Activated CD4-positive, alpha-beta T cell treated with anti-CD3 and anti-CD28 coated beads for 24 hours (primary cell): ENCODE measurements at regions not wholly inside any gene's neighbourhood (a gene's known extent, or its start where the extent isn't known, plus 50 kb on each side); places are given as distances from the start of the nearest gene placed in this dataset.
"Not testable (repeated sequence)": the region's sequence is repeated elsewhere in the genome, so short reads cannot be mapped to it uniquely, and the experiment has no call there.

ENCODE experiments used
- DNase-seq, 2 donors: peaks; one replicate each; pipeline ENCODE4 v3.0.0-alpha.2; 2020; ENCODE audit warnings: low read depth in 2 of 2

DNA sequence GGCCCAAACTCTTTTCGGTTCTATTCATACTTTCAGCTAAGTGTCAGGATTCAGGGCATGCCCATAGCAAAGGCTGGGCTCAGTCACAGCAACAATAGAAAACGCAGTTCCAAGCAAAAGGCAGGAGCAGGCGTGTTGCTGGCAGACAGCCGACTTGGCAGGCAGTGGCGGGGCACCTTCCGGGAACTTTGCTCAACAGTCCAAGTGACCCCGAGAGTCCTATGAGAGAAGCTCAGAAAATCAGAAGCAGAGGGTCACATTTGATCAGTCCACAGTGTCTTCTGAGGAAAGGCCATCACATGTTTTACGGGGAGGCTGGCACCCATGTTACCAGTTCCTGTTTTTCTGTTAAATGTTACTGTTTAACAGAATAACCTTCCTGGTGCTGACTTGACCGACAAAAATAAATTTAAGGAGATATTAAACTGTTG lies 115.0 kb downstream of the DACT1 start:
- DNase-seq = no peak

DNA sequence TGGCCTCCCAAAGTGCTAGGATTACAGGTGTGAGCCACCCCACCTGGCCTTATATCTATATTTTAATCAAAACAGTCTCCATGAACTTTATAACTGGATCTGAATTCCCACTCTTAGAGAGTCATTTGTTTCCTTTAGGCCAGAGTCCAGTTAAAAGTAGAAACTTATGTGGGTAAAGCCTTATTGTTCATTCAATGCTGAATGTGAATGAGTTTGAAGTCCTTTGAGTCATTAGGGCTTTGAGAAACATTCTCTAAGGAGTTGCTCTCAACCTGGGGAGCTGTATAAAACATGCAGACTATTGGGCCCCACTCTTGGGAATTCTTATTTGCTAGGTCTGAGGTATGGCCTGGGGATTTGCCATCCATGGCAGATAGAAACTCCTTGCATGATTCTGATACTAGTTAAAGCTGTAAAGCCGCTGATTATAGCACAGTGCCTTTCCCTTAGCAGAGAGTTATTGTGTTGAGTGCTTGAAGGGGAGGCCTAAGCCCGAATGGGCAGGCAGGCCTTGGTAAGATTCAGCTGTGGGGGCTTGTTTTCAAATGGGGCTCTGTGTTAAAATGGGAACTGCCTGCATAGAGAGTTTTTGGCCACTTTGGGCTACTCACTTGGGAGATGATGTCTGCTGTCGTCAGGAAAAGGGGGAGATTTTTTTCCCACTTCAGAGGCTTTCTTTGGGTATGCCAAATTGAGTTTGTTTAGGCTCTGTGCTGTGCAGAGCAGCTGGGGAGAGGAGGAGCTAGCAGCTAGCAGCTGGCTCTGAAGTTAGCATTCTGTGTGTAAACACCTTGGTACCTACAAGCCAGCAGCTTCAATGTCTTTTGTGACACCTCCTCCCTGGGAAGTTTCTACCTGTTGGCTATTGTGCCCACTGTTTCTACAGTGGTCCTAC lies 117.5 kb downstream of the DACT1 start:
- DNase-seq = no peak

GRCh38 chr14:58760121-58760520 lies 122.4 kb downstream of the DACT1 start:
- no peak for DNase-seq

DNA sequence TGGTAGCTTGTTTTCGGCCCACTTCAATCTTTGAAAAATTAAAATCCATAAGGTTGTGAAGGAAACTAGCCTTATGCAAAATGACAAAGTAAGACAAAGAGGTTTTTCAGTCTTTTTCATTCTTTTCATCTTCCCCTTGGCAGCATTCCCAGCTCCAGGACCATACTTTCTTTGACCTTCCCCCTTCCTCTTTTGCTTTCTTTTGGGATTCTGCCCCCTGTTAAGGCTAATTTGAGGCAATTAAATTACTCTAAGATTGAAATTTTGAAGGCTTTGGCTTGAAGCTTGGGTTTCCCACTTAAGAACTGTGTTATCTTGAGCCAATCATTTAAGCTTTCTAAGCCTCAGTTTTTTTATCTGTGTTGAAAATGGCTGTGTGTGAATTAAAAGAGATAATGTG lies 124.9 kb downstream of the DACT1 start:
- DNase-seq = no peak

- DNase-seq = no peak
These were observed 125.4 kb downstream of the DACT1 start for GRCh38 chr14:58763210-58763609.

DNA sequence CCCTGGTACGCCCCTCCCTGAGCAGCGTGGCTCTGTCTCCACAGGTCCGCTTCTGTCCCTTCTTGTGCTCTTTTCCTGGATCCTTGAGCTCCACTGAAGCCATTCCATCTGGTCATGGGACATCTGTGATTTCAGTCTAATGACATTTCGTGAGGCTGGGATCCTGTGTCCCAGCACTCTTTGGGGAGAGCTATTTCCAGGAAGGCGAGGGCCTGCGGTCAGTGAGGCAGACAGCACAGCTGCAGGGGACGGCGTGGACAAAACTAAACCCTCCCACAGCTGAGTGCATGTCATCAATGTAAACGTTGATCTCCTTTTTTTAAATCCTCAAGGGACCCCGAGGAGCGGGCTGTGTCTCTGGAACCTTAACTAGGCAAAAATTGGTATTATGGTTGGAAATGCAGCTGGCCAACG lies 127.7 kb downstream of the DACT1 start:
- DNase-seq = no peak

GRCh38 chr14:58765843-58766242 lies 128.1 kb downstream of the DACT1 start:
- DNase-seq = no peak

GRCh38 chr14:58769011-58769643 lies 131.4 kb downstream of the DACT1 start:
- DNase-seq = no peak

GRCh38 chr14:58769771-58770170 lies 132.0 kb downstream of the DACT1 start:
- DNase-seq = no peak

GRCh38 chr14:58770491-58770982 lies 132.8 kb downstream of the DACT1 start:
- no peak for DNase-seq

DNA sequence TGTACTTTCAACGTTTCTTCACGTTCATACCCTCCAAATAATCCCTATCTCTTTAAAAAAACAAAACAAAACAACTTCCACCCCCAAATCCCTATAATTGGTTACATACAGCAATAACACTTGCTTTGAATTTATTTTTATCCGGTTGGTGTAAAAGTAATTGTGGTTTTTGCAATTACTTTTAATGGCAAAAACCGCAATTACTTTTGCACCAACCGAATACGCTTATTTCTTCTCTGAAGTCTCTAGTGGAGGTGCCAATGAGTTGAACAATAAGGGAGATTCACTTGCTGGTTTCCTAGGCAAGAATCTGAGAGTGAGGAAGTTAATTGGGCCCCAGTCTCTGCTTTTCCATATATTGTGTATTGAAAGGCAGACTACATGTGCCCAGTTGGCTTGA lies 133.3 kb downstream of the DACT1 start:
- no peak for DNase-seq

GRCh38 chr14:58772116-58772515 lies 134.4 kb downstream of the DACT1 start:
- no peak for DNase-seq

DNA sequence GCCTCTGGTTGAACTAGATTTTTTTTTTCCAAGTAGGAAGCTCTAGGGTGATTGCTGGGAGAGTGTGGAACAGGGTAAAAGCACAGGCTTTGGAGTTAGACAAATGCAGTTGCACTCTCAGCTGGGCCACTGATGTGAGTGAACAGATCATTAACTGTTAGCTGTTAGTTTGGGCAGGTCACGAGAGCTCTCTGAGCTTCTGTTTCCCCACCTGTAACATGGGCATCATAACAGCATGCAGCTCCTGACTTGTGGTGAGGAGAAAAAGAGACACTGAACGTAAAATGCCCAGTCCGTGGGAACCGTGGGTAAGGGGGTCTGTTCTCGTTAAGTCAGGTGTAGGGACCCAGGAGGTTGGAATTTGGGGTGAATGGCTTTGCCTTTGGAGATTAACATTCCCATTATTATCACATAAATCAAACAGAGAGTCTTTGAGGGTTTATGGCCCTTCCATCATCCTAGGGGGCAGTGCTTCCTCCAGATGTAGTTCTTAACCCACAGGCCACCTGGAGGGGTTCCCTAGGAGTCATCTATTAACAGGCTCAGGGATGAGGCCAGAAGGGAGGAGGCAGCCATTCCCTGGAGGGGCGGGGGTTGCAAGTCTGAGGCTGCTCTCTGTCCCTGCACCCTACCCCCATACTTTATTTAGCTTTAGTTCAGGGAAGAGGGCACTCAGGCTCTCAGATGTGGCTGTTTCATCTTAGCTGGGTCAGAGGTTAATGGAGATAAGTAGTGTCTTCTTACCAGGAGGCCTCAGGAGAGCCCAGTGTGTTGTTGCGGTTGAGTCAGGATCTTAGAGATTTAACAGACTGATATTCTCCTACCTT lies 135.2 kb downstream of the DACT1 start:
- no peak for DNase-seq

DNA sequence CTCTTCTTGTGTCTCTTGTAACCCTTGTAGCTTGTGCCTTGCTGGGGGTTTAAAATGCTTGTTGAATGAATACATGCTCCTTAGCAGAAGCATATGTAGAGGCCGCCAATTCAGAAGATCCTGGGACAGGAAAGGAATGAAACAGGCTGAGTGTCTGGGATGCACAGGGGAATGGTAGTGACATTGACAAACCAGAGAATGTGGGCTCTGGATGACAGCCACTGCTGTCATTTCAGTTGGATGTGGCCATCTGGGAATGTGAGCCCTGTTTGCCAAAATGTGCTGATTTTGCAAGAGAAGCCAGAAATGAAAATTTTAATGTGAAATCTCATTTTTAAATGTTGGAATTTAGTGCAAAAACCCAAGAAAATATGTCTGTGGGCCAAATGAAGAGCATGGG lies 136.8 kb downstream of the DACT1 start:
- no peak for DNase-seq

- DNase-seq = not testable (repeated sequence)
These were observed 137.4 kb downstream of the DACT1 start for GRCh38 chr14:58775130-58775529.

- no peak for DNase-seq
These were observed 138.8 kb downstream of the DACT1 start for GRCh38 chr14:58776516-58776915.

DNA sequence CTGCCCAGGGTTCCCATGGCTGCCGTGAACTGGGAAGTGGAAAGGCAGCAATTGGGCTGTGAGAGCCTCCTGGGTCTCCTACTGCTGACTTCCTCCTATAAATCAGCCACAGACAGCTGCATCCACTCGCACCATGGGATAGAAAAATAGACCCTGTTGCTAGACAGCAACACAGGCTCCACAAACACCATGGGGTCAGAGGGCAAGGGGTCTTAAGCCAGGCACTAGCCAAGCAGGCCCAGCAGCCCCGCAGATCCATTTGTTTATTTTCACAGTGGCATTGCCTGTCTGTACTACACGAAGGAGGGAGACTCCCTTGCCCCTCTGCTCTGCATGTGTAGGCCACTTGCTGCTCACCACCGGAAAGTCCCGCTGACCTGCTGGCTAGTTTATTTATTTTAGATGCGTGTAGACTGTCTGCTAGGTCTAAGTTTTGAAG lies 139.8 kb downstream of the DACT1 start:
- no peak for DNase-seq

- no peak for DNase-seq
These were observed 140.4 kb downstream of the DACT1 start for GRCh38 chr14:58778202-58778601.

DNA sequence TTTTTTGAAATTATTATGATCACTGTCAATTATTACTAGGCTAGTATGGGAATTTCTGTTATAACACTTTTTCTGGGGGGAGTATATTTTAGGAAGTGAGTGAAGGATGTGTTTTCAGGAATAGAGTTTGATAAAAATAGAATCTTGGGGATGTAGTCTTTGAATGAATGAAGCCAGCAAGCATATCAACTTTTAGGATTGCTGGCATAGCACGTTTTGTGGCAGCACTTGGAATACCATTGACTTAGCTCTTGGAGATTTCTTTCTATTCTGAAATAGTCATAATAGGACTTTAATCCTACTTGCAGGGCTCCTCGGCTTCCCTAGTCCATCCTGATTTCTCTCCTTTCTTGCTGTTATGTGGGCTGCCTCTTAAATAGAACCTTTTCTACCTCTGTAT lies 141.6 kb downstream of the DACT1 start:
- no peak for DNase-seq

- DNase-seq = no peak
These were observed 142.4 kb downstream of the DACT1 start for GRCh38 chr14:58780185-58780584.

- no peak for DNase-seq
These were observed 142.8 kb downstream of the DACT1 start for GRCh38 chr14:58780605-58781004.

DNA sequence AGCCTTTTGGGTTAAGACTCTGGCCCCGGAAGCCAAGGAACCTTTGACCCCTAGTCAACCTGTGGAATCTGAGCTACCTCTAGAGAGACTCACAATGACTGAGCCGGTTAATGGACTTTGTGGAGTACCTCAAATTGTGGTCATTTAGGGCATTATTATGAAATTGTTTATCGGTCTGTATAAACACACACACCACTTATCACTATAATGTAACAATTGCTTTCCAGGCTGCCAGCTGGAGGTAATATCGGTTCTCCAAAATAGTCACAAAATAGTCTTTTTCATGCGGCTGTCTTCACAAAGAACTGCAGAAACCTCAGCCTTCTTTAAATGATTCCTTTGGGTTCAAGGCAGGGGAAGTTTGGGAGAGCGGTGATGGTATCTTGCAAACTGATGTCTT lies 144.2 kb downstream of the DACT1 start:
- DNase-seq = no peak
